ENCODE measurements at regions not wholly inside any gene's neighbourhood (a gene's known extent, or its start where the extent isn't known, plus 50 kb on each side); places are given as distances from the start of the nearest gene placed in this dataset.
A peak's percentile ranks its signal among the peaks of the same experiment; 100 is the strongest.

GRCh38 chr3:22959593-22959992, 243.5 kb upstream of the UBE2E2 start:
- H3K27ac Mint-ChIP-seq = no peak overlapping the region
- no peaks in the 10 kb centered on the region for H3K9me3 Mint-ChIP-seq
- H3K27me3 Mint-ChIP-seq = peaks cover 1% of the 10 kb centered on the region
- H3K4me3 Mint-ChIP-seq = no peak overlapping the region
- H3K36me3 Mint-ChIP-seq = no peaks in the 10 kb centered on the region
- H3K4me1 Mint-ChIP-seq = peaks cover 0 to 8% (median 4%) of the 10 kb centered on the region in 3 donors

GRCh38 chr3:22960105-22960984, 242.8 kb upstream of the UBE2E2 start:
- Mint-ChIP-seq H3K36me3 (no peaks in the 10 kb centered on the region), H3K27ac (no peak overlapping the region), H3K27me3 (peaks cover 1% of the 10 kb centered on the region), H3K4me1 (peaks cover 0 to 8% (median 4%) of the 10 kb centered on the region in 3 donors), H3K9me3 (no peaks in the 10 kb centered on the region), H3K4me3 (no peak overlapping the region)

DNA sequence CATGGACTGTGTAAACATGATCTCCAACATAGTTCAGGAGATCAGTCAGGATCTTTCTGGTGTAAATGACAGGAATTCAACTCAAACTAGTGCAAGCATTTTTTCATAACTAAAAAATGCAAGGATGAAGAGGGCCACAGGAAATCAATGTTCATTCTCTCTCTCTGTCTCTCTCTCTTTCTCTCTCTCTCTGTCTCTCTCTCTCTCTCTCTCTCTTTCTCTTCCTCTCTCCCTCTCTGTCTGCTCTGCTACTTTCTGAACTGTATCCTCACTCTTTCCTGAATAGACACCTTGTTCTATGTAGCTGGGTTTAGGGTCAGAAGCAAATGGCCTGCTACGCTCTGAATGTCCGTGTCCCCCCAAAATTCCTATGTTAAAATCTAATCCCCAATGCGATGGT, 240.9 kb upstream of the UBE2E2 start:
- no peak overlapping the region for H3K27ac Mint-ChIP-seq
- no peaks in the 10 kb centered on the region for H3K36me3 Mint-ChIP-seq
- H3K4me3 Mint-ChIP-seq = no peak overlapping the region
- peaks cover 1% of the 10 kb centered on the region for H3K27me3 Mint-ChIP-seq
- H3K4me1 Mint-ChIP-seq = peaks cover 0 to 8% (median 4%) of the 10 kb centered on the region in 3 donors
- no peaks in the 10 kb centered on the region for H3K9me3 Mint-ChIP-seq

- Mint-ChIP-seq H3K27me3 (peaks cover 1% of the 10 kb centered on the region), H3K4me3 (no peak overlapping the region), H3K4me1 (no peaks in the 10 kb centered on the region), H3K36me3 (no peaks in the 10 kb centered on the region), H3K27ac (no peak overlapping the region), H3K9me3 (no peaks in the 10 kb centered on the region)
Observed at GRCh38 chr3:22966349-22966748, 236.8 kb upstream of the UBE2E2 start.

DNA sequence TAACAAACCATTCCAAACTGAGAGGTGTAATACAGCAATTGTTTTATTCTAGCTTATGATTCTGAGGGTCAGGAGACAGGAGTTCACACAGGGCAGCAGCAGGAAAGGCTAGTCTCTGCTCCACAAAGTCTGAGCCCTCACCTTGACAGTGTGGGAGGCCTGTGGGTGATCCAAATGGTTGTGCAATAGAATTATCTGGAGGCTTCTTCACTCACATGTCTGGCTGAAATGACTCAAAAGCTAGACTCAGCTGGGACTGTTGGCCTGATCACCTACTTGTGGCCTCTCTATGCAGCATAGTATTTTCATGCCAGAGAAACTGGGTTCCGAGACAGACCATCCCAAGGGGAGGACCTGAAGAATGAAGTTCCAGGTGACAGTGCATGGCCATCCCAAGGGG, 233.9 kb upstream of the UBE2E2 start:
- Mint-ChIP-seq H3K27ac (no peak overlapping the region), H3K27me3 (no peaks in the 10 kb centered on the region), H3K4me1 (no peaks in the 10 kb centered on the region), H3K9me3 (no peaks in the 10 kb centered on the region), H3K36me3 (no peaks in the 10 kb centered on the region), H3K4me3 (no peak overlapping the region)

- no peak overlapping the region for H3K27ac Mint-ChIP-seq
- no peaks in the 10 kb centered on the region for H3K27me3 Mint-ChIP-seq
- H3K9me3 Mint-ChIP-seq = no peaks in the 10 kb centered on the region
- H3K4me3 Mint-ChIP-seq = no peak overlapping the region
- no peaks in the 10 kb centered on the region for H3K36me3 Mint-ChIP-seq
- H3K4me1 Mint-ChIP-seq = no peaks in the 10 kb centered on the region
Observed at GRCh38 chr3:22971497-22971896, 231.6 kb upstream of the UBE2E2 start.

GRCh38 chr3:22977042-22977441, 226.1 kb upstream of the UBE2E2 start:
- peaks cover 0 to 2% (median 0%) of the 10 kb centered on the region in 3 donors for H3K9me3 Mint-ChIP-seq
- no peaks in the 10 kb centered on the region for H3K27me3 Mint-ChIP-seq
- H3K27ac Mint-ChIP-seq = no peak overlapping the region
- peaks cover 2% of the 10 kb centered on the region for H3K36me3 Mint-ChIP-seq
- peaks cover 0 to 3% (median 3%) of the 10 kb centered on the region in 3 donors for H3K4me1 Mint-ChIP-seq
- H3K4me3 Mint-ChIP-seq = no peak overlapping the region

DNA sequence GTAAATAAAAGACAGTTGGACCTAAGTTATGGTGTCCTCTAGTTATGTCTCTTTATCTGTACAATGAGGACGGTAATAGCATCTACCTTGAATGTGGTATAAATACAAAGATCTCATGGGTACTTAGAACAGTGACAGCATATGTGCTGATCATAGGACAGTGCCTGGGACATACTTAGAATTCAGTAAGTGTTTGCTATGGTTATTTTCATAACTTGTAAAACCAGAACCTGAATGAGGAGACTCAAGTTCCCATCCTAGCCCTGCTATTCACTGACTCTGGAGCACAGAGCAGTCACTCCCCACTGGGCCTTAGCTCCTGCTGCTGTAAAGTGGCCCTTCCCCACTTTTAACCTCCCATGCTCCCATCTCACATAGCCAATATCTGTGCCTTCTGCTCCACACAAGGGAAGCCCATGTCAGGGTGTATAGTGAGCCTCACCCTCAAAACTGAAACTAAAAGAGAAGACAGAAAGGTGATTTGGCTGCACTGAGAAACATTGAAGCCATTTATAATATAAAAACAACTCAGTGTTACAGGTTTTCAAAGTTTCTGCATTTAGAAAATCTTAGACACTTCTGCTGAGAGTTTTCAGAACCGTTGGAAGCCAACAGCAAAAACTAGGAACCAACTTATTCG, 225.4 kb upstream of the UBE2E2 start:
- no peaks in the 10 kb centered on the region for H3K27me3 Mint-ChIP-seq

DNA sequence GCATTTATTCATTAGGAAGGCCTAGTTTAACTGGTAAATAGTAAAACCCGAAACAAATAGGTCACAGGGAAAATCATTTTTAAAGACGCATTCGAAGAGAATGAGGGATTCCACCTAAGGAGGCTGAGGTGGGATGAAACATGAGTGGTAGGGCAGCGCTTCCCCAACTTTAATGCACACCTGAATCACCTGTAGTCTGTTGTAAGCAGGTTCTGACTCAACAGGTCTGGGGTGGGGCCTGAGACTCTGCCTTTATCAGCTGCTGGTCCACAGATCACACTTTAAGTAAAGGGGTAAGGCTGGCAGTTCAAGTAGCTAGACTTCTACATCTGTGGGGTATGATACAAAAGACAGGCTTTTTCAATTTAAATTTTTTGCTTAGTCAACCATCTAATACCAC, 223.5 kb upstream of the UBE2E2 start:
- H3K27ac Mint-ChIP-seq = no peak overlapping the region
- H3K4me1 Mint-ChIP-seq = peaks cover 0 to 3% (median 3%) of the 10 kb centered on the region in 3 donors
- H3K36me3 Mint-ChIP-seq = peaks cover 2% of the 10 kb centered on the region

More for the DNA sequence above, 225.4 kb upstream of the UBE2E2 start:
- H3K4me3 Mint-ChIP-seq = peak overlapping the region in 1 of 4 donors; percentile 21
- no peak overlapping the region for H3K27ac Mint-ChIP-seq
- H3K36me3 Mint-ChIP-seq = peaks cover 2% of the 10 kb centered on the region
- H3K4me1 Mint-ChIP-seq = peaks cover 0 to 3% (median 3%) of the 10 kb centered on the region in 3 donors
- H3K9me3 Mint-ChIP-seq = peaks cover 0 to 2% (median 0%) of the 10 kb centered on the region in 3 donors

DNA sequence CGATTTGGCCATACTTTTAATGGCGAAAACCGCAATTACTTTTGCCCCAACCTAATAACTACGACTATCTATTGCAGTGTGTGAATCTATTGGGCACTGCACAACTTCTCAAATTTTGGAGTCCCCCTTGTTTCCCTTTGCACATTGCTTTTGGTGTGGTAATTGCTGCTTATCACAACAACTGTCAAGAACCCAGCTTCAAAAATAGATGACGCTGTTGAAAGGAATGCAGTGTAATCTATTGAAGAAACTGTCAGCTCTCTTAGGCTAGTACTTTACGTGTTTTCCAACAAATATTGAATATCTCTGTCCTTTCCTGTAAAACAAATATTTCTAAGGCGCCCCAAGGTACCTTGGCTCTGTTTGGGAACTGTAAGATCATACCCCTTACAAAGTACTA, 222.8 kb upstream of the UBE2E2 start:
- Mint-ChIP-seq H3K27me3 (peaks cover 2% of the 10 kb centered on the region), H3K4me3 (no peak overlapping the region), H3K27ac (no peak overlapping the region), H3K4me1 (peaks cover 0 to 3% (median 3%) of the 10 kb centered on the region in 3 donors), H3K36me3 (peaks cover 2% of the 10 kb centered on the region), H3K9me3 (peaks cover 0 to 10% (median 6%) of the 10 kb centered on the region in 3 donors)

More for the DNA sequence above, 223.5 kb upstream of the UBE2E2 start:
- no peak overlapping the region for H3K4me3 Mint-ChIP-seq
- H3K9me3 Mint-ChIP-seq = peaks cover 0 to 6% (median 0%) of the 10 kb centered on the region in 3 donors
- no peaks in the 10 kb centered on the region for H3K27me3 Mint-ChIP-seq

- Mint-ChIP-seq H3K9me3 (peaks cover 0 to 10% (median 6%) of the 10 kb centered on the region in 3 donors), H3K36me3 (peaks cover 2% of the 10 kb centered on the region)
Observed at GRCh38 chr3:22981166-22981565, 222.0 kb upstream of the UBE2E2 start.

DNA sequence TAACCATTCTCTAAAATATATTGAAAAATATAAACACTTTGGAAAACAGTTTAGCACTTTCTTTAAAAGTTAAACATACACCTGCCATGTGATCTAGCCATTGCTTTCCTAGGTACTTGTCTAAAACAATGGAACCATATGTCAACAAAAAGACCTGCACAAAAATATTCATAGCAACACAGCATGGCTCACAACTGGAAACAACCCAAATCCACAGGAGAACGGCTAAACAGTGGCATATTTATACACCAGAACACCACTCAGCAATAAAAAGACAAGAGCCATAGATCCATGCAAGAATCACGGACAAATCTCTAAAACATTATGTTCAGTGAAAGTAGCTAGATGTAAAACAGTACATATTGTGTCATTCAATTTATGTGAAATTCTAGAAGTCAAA, 221.3 kb upstream of the UBE2E2 start:
- Mint-ChIP-seq H3K27ac (no peak overlapping the region), H3K36me3 (peaks cover 1% of the 10 kb centered on the region), H3K4me1 (peaks cover 0 to 3% (median 3%) of the 10 kb centered on the region in 3 donors), H3K9me3 (peaks cover 0 to 10% (median 6%) of the 10 kb centered on the region in 3 donors), H3K4me3 (no peak overlapping the region), H3K27me3 (peaks cover 2% of the 10 kb centered on the region)

More at GRCh38 chr3:22981166-22981565, 222.0 kb upstream of the UBE2E2 start:
- H3K27ac Mint-ChIP-seq = no peak overlapping the region
- peaks cover 2% of the 10 kb centered on the region for H3K27me3 Mint-ChIP-seq
- H3K4me3 Mint-ChIP-seq = no peak overlapping the region
- H3K4me1 Mint-ChIP-seq = peaks cover 0 to 3% (median 3%) of the 10 kb centered on the region in 3 donors

- Mint-ChIP-seq H3K27me3 (peaks cover 2% of the 10 kb centered on the region), H3K4me3 (no peak overlapping the region), H3K4me1 (no peaks in the 10 kb centered on the region), H3K9me3 (peaks cover 0 to 10% (median 6%) of the 10 kb centered on the region in 3 donors), H3K36me3 (no peaks in the 10 kb centered on the region), H3K27ac (no peak overlapping the region)
Observed at GRCh38 chr3:22982981-22983587, 220.0 kb upstream of the UBE2E2 start.

DNA sequence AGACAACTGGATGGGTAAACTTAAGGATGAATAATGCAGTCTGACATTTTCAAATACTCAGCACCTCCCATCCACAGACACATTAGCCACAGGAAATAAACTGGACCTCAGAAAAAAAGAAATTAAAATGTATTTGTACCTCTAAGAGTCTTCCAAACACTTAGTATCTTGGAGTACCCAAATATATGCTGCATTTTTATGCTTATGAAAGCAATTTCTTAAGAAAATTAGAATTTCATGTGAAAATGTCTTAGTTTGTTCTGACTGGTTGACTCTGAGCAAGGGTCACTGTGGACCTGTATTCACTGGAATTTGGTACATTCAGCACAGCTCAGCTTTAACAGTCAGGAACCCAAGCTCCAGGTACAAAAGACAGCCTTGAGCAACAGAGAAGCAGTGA, 216.2 kb upstream of the UBE2E2 start:
- Mint-ChIP-seq H3K9me3 (peaks cover 0 to 8% (median 6%) of the 10 kb centered on the region in 3 donors), H3K27ac (no peak overlapping the region), H3K27me3 (peaks cover 2% of the 10 kb centered on the region), H3K36me3 (no peaks in the 10 kb centered on the region), H3K4me3 (no peak overlapping the region), H3K4me1 (no peaks in the 10 kb centered on the region)

DNA sequence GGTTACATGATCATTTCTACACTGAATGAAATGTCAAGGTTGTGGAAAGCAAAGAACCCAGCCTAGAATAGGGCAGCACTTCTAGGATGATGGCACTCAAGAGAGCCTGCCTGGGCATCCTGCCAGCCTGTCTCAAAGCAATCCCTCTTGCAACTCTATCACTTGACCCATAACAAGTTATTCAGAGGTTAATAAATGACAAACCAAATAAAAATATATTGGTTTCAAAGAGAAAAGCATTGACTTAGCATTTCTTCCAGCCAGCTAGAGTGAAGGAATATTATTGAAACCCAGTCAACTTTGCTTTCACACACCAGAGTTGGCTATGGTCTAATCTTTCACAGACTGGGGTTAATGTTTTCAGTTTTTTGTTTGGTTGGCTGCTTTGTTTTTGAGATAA, 214.6 kb upstream of the UBE2E2 start:
- H3K4me1 Mint-ChIP-seq = no peaks in the 10 kb centered on the region
- no peak overlapping the region for H3K4me3 Mint-ChIP-seq
- no peak overlapping the region for H3K27ac Mint-ChIP-seq
- H3K27me3 Mint-ChIP-seq = peaks cover 2% of the 10 kb centered on the region
- no peaks in the 10 kb centered on the region for H3K36me3 Mint-ChIP-seq
- H3K9me3 Mint-ChIP-seq = peaks cover 0 to 8% (median 6%) of the 10 kb centered on the region in 3 donors
